ENCODE measurements at regions not wholly inside any gene's neighbourhood (a gene's known extent, or its start where the extent isn't known, plus 50 kb on each side); places are given as distances from the start of the nearest gene placed in this dataset.

- Histone ChIP-seq H3K27me3 (ENCODE audit: insufficient read depth, low read length, poor library complexity, severe bottlenecking) (no peaks in the 10 kb centered on the region), H3K9me3 (ENCODE audit: insufficient read depth, low read depth, low read length) (no peaks in the 10 kb centered on the region), H3K36me3 (ENCODE audit: insufficient read depth, low read length) (no peaks in the 10 kb centered on the region), H3K9me2 (replicated peaks; ENCODE audit: low read depth, low read length) (no peaks in the 10 kb centered on the region), H3K4me2 (ENCODE audit: low read depth, low read length, poor library complexity, severe bottlenecking) (no peak overlapping the region), H3K9ac (ENCODE audit: low read depth, low read length, poor library complexity, severe bottlenecking) (no peak overlapping the region), H2AFZ (ENCODE audit: low read length) (no peak overlapping the region), H3K4me1 (ENCODE audit: insufficient read depth, low read length, poor library complexity, severe bottlenecking) (no peaks in the 10 kb centered on the region), H3F3A (ENCODE audit: low read depth) (no peaks in the 10 kb centered on the region), H3K79me2 (ENCODE audit: insufficient read depth, low read length) (no peaks in the 10 kb centered on the region), H3K4me3 (ENCODE audit: low read length, poor library complexity, severe bottlenecking) (no peak overlapping the region), H4K20me1 (ENCODE audit: insufficient read depth, low read length, poor library complexity, severe bottlenecking) (no peaks in the 10 kb centered on the region)
- no peak for TF ChIP-seq EZH2phosphoT487 (IDR thresholded peaks at IDR 0.05; ENCODE audit: borderline replicate concordance)
- no peak for TF ChIP-seq CTCF (conservative IDR thresholded peaks at IDR 0.05; ENCODE audit: low read length)
These were observed 67.4 kb upstream of the SHB start for GRCh38 chr9:38136386-38136785.

- Histone ChIP-seq H3K9me2 (replicated peaks; ENCODE audit: low read depth, low read length) (no peaks in the 10 kb centered on the region), H3K4me1 (ENCODE audit: insufficient read depth, low read length, poor library complexity, severe bottlenecking) (no peaks in the 10 kb centered on the region), H3K9ac (ENCODE audit: low read depth, low read length, poor library complexity, severe bottlenecking) (no peak overlapping the region), H2AFZ (ENCODE audit: low read length) (no peak overlapping the region), H3K9me3 (ENCODE audit: insufficient read depth, low read depth, low read length) (no peaks in the 10 kb centered on the region), H3K27me3 (ENCODE audit: insufficient read depth, low read length, poor library complexity, severe bottlenecking) (no peaks in the 10 kb centered on the region), H3K36me3 (ENCODE audit: insufficient read depth, low read length) (no peaks in the 10 kb centered on the region), H3K79me2 (ENCODE audit: insufficient read depth, low read length) (no peaks in the 10 kb centered on the region), H4K20me1 (ENCODE audit: insufficient read depth, low read length, poor library complexity, severe bottlenecking) (no peaks in the 10 kb centered on the region), H3K4me3 (ENCODE audit: low read length, poor library complexity, severe bottlenecking) (no peak overlapping the region), H3F3A (ENCODE audit: low read depth) (no peaks in the 10 kb centered on the region), H3K4me2 (ENCODE audit: low read depth, low read length, poor library complexity, severe bottlenecking) (no peak overlapping the region)
- TF ChIP-seq EZH2phosphoT487 (IDR thresholded peaks at IDR 0.05; ENCODE audit: borderline replicate concordance) (no peak), CTCF (conservative IDR thresholded peaks at IDR 0.05; ENCODE audit: low read length) (no peak)
These were observed 65.7 kb upstream of the SHB start for GRCh38 chr9:38134611-38135237.

GRCh38 chr9:38133595-38133994 is 64.6 kb upstream of the SHB start:
- Histone ChIP-seq H2AFZ (ENCODE audit: low read length) (no peak overlapping the region), H3K4me2 (ENCODE audit: low read depth, low read length, poor library complexity, severe bottlenecking) (no peak overlapping the region), H3K79me2 (ENCODE audit: insufficient read depth, low read length) (no peaks in the 10 kb centered on the region), H3F3A (ENCODE audit: low read depth) (no peaks in the 10 kb centered on the region), H3K9me3 (ENCODE audit: insufficient read depth, low read depth, low read length) (no peaks in the 10 kb centered on the region), H3K4me1 (ENCODE audit: insufficient read depth, low read length, poor library complexity, severe bottlenecking) (no peaks in the 10 kb centered on the region), H3K27me3 (ENCODE audit: insufficient read depth, low read length, poor library complexity, severe bottlenecking) (no peaks in the 10 kb centered on the region), H3K36me3 (ENCODE audit: insufficient read depth, low read length) (no peaks in the 10 kb centered on the region), H3K9me2 (replicated peaks; ENCODE audit: low read depth, low read length) (no peaks in the 10 kb centered on the region), H3K4me3 (ENCODE audit: low read length, poor library complexity, severe bottlenecking) (no peak overlapping the region), H4K20me1 (ENCODE audit: insufficient read depth, low read length, poor library complexity, severe bottlenecking) (no peaks in the 10 kb centered on the region), H3K9ac (ENCODE audit: low read depth, low read length, poor library complexity, severe bottlenecking) (no peak overlapping the region)
- 0 out of 2 replicates have a peak, but pooled peaks have one; percentile 13 for TF ChIP-seq CTCF (conservative IDR thresholded peaks at IDR 0.05; ENCODE audit: low read length)
- TF ChIP-seq EZH2phosphoT487 (IDR thresholded peaks at IDR 0.05; ENCODE audit: borderline replicate concordance): no peak

Data from Loucy (cell line).